Motor neuron (in vitro differentiated cells): ENCODE measurements at regions not wholly inside any gene's neighbourhood (a gene's known extent, or its start where the extent isn't known, plus 50 kb on each side); places are given as distances from the start of the nearest gene placed in this dataset.

Source experiments
- ATAC-seq, 8 experiments: fragments of 200-7000 bp; cut with Tn5 transposase; replicated peaks in 6 of 8; 2 replicates each; pipeline ENCODE4 v1.8.0; 2021; ENCODE audit warnings: mild to moderate bottlenecking in 8 of 8, moderate library complexity in 8 of 8
- H3K27ac ChIP-seq, 2 donors: fragments of 250-450 bp; sonication (Bioruptor Pico); 2 replicates each; pipeline ENCODE4 v1.9.0; 2021; ENCODE audit warnings: antibody characterized with exemption in 2 of 2, mild to moderate bottlenecking in 2 of 2, moderate library complexity in 1 of 2
- H3K4me1 ChIP-seq, 2 donors: fragments of 250-450 bp; sonication (Bioruptor Pico); replicated peaks in 1 of 2; 2 replicates each; pipeline ENCODE4 v1.6.1; 2021; ENCODE audit warnings: antibody characterized with exemption in 2 of 2, mild to moderate bottlenecking in 2 of 2, moderate library complexity in 1 of 2
- H3K4me3 ChIP-seq, 5 donors: fragments of 250-450 bp; sonication (Bioruptor Pico); 2 replicates each; pipeline ENCODE4 v1.9.0; 2021; ENCODE audit warnings: antibody characterized with exemption in 5 of 5, mild to moderate bottlenecking in 5 of 5, moderate library complexity in 4 of 5
- WGBS, 10 experiments: fragments of 450-650 bp; shearing (Covaris generic); methylation state at CpG; one replicate each; pipeline ENCODE4 v1.0.0; 2022; 5-methylcytosine and 5-hydroxymethylcytosine counted together
- in situ Hi-C, 9 experiments: fragments of 400-800 bp; cut with MboI; loops; one replicate each; pipeline ENCODE4 v1.15.0; 2021; ENCODE audit warnings: low sequenced_read_pairs in 9 of 9, low pct_unique_long_range_greater_than_20kb in 2 of 9; ENCODE audit not compliant: unreplicated experiment in 9 of 9

GRCh38 chr2:41937921-41938708, 109.7 kb upstream of the PKDCC start:
- in situ Hi-C loops = no loop called here
- Histone ChIP-seq H3K4me3 (no peak overlapping the region), H3K27ac (peak overlapping the region; percentile 56 to 71), H3K4me1 (peaks cover 29 to 54% of the 10 kb centered on the region in 2 donors)
- WGBS, 10 experiments = 0 to 70% (median 39%) methylated on average over 1 to 6 of the region's 9 CpGs; no CpG with 5 or more reads in 2 of the 10 experiments
- no peak for ATAC-seq

DNA sequence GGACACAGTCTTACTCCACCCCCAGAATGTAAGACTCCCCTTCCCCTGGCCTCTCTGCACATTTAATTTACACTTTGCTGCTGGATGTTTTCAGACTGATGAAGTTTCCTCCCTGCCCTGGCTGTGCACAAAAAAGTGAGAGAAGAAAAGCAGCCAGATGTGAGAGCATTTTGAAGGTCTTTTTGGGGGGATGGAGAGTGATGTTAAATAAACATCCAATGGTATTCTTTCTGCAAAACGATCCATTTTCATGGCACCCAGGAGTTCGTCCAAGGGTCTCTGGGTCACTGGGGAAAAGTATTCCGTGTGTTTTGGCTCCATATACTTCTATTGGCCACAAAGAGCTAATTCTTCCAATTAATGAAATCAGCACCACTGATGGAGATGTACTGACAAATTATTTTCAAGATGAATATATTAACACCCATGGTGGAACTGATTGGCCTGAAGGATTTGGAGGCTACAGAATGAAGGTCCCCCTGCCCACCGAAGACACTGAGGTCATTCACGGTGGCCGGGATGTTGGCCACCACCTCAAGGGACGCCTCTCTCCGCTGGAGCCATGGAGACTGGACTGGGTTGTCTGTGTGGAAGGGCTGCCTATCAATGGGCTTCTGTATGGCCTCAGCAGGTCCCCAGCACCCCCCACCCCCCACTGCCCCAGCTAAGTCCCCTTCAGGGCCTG, 107.6 kb upstream of the PKDCC start:
- 0 to 89% (median 65%) methylated on average over 1 to 5 of the region's 8 CpGs; no CpG with 5 or more reads in 2 of the 10 experiments for WGBS, 10 experiments
- Histone ChIP-seq H3K4me1 (peaks cover 34 to 53% of the 10 kb centered on the region in 2 donors), H3K27ac (no peak overlapping the region), H3K4me3 (no peak overlapping the region)
- no peak for ATAC-seq
- in situ Hi-C loops = no loop called here

- 100% methylated on average over 1 of the region's 6 CpGs; no CpG with 5 or more reads in 9 of the 10 experiments for WGBS, 10 experiments
- ATAC-seq = no peak
- in situ Hi-C loops = no loop called here
- Histone ChIP-seq H3K27ac (no peak overlapping the region), H3K4me1 (peaks cover 34 to 53% of the 10 kb centered on the region in 2 donors), H3K4me3 (no peak overlapping the region)
These were observed 107.1 kb upstream of the PKDCC start for GRCh38 chr2:41940745-41941063.

DNA sequence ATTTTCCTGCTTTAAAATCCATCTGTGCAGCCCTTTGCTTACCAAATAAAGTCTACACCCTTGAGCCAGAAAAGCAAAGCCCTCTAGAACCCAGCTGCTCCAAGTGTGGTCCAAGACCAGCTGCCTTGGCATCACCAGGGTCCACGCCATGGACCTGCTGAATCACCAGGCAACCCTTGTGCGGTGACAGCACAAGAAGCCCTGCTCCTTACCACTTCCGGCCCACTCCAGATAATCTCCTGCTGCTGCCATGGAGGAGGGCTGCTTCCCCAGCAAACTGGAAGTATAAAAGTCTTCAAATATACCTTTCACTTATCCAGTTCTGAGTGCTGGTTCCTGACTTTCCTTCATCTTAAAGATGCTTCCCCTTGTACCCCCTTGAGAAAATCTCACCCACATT, 106.0 kb upstream of the PKDCC start:
- WGBS, 10 experiments = 94 to 100% (median 100%) methylated on average over 1 to 2 of the region's 3 CpGs; no CpG with 5 or more reads in 4 of the 10 experiments
- Histone ChIP-seq H3K4me1 (peaks cover 31 to 43% of the 10 kb centered on the region in 2 donors), H3K27ac (no peak overlapping the region), H3K4me3 (no peak overlapping the region)
- in situ Hi-C loops = no loop called here
- no peak for ATAC-seq

DNA sequence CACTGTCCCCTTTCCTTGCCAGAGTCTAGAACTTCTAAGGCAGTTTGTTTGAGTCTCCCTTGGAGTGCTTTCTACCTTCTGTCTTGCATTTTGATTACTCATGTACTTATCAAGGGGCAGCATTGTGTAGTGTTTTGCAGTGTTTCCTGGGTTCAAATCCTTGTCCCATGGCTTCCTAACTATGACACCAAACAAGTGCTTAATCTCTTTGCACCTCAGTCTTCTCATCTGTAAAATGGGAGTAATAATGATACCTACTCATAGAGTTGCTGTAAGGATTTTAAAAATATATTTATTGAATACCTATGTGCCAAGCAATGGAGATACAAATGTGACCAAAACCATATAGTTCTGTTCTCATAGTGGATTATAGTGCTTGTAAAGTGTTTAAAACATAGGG, 105.5 kb upstream of the PKDCC start:
- ATAC-seq = no peak
- in situ Hi-C loops = no loop called here
- Histone ChIP-seq H3K4me1 (peaks cover 26 to 40% of the 10 kb centered on the region in 2 donors), H3K4me3 (no peak overlapping the region), H3K27ac (no peak overlapping the region)

- in situ Hi-C loops = no loop called here
- Histone ChIP-seq H3K4me3 (no peak overlapping the region), H3K4me1 (peaks cover 23 to 42% of the 10 kb centered on the region in 2 donors), H3K27ac (no peak overlapping the region)
- no peak for ATAC-seq
- 0 to 100% (median 60%) methylated on average over 1 of the region's 1 CpG; no CpG with 5 or more reads in 3 of the 10 experiments for WGBS, 10 experiments
These were observed 104.7 kb upstream of the PKDCC start for GRCh38 chr2:41943159-41943558.

DNA sequence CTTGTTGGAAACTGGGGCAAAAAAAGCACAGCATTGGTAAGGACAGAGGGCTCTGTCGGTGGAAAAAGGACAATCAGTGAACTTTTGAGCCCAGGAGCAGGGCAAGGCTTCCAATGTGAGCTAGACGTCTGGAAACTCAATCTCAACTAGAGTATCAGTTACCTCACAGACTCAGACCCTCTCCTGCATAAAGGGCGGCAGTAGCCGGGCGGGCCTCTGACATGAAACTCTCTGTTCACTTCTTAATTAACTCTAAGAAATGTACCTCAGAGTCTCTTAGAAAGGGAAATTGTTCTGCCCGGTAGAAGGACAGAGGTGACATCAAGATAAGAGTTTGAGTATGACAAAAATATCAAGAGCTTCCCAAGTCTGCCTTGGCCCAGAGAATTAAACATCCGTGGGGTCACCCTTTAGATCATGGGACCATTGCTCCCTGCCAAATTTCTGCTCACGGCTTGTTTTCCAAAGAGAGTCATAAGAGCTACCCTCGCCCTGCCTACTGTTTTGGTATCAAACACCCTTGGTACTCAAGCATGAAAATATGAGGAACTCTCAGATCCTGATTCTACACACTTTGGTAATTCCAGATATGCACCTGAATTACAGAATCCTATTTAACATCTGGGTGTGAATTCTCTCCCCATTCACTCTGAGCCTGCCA, 103.5 kb upstream of the PKDCC start:
- 36 to 91% (median 58%) methylated on average over 1 to 9 of the region's 9 CpGs; no CpG with 5 or more reads in 1 of the 10 experiments for WGBS, 10 experiments
- ATAC-seq = no peak
- Histone ChIP-seq H3K4me3 (no peak overlapping the region), H3K27ac (no peak overlapping the region), H3K4me1 (peaks cover 17 to 34% of the 10 kb centered on the region in 2 donors)
- in situ Hi-C loops = no loop called here

DNA sequence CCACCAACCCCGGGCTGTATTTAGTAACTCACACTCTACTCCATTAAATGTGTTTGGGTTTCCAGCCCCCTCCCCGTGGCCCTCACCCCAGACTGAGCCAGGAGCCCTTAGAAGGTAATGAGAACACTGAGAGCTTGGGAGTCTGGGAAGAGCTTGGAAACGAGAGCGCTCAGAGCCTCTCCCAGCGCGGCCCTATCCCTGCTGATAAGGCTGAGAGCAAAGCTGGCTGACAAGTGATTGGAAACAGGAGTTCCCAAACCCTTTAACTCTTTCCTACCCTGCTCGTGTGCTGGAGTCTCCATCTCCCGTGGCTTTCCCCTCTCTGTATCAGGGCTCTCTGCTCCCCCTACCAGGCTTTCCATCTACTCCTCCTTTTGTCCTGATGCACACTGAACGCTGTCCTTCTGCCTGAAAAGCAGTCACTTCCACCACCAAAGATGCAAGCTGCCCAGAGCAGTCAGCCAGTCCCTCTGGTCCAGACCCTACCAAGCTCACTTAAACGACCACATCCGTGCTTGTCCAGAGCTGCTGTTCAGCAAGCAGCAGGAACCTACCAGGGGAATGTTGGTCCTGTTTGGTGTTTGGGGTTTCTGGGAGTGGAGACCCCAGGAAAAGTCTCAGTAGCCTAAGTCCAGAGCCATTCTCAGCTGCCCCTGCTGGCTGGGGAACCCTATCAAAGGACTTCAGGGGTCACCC, 100.0 kb upstream of the PKDCC start:
- Histone ChIP-seq H3K4me3 (no peak overlapping the region), H3K4me1 (peaks cover 17 to 28% of the 10 kb centered on the region in 2 donors), H3K27ac (no peak overlapping the region)
- peak in 4 of 8 experiments; percentile 17 to 54 (median 38) for ATAC-seq
- WGBS, 10 experiments = 0 to 83% (median 27%) methylated on average over 1 to 6 of the region's 11 CpGs; no CpG with 5 or more reads in 2 of the 10 experiments
- in situ Hi-C loops = no loop called here

DNA sequence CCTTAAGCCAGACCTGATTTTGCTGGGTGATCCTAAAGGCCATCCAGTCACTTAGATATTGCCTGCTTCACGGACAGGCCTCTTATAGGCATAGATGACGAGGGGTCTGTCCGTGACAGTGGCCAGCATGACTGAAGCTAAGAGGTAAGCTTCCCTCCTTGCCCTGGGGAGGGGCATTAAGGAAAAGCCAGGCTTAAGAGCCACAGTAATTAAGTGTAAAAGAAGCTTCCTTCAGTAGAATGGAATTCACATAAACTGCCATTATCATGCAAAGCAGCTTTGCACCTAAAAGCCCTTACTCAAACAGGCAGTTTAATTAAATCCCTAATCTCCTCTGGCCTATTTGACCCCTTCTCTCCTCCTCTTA, 99.4 kb upstream of the PKDCC start:
- WGBS, 10 experiments = 38 to 86% (median 61%) methylated on average over 2 to 3 of the region's 3 CpGs; no CpG with 5 or more reads in 6 of the 10 experiments
- ATAC-seq = no peak

DNA sequence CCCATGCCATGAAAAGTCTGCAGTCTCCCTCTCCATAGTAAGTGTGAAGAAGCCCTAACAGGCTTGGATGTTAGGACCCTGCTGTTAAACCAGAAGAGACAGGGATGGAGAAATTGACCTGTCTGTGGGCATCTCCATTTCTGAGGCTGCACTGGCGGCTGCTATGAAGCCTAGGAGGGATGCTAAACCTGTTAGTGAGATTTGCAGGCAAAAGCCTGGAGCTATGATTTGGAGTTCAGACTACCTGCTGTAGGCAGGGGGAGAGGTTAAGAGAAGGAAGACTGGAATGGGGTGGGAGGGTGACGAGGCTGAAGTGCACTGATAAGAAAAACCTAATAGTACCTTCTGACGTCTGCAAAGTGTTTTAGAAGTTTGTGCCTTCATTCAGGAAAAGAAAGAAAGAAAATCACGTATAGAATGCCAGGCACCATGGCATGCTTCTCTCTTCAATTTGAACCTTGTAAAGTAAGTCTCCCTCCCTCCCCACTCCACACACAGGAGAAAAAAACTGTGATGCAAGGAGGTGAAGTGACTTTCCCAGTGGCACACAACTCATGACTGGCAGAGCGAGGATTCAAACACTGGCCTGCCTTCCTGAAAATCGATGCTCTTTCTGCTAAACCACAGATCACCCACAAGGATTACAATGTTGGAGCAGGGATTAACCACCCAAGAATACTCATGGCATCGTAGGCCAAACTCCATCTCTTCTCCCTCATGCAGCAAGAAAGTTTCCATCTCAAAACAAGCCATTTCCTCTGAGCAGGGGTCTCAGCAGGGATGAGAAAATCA, 98.5 kb upstream of the PKDCC start:
- in situ Hi-C loops = no loop called here
- WGBS, 10 experiments = 27 to 89% (median 81%) methylated on average over 1 to 5 of the region's 7 CpGs; no CpG with 5 or more reads in 2 of the 10 experiments
- Histone ChIP-seq H3K27ac (no peak overlapping the region), H3K4me3 (no peak overlapping the region), H3K4me1 (peaks cover 13 to 25% of the 10 kb centered on the region in 2 donors)
- ATAC-seq = no peak

More for the DNA sequence above, 99.4 kb upstream of the PKDCC start:
- in situ Hi-C loops = no loop called here
- Histone ChIP-seq H3K4me1 (peaks cover 15 to 30% of the 10 kb centered on the region in 2 donors), H3K27ac (no peak overlapping the region), H3K4me3 (no peak overlapping the region)

- in situ Hi-C loops = no loop called here
- ATAC-seq = no peak
- H3K4me1 ChIP-seq = peaks cover 14 to 29% of the 10 kb centered on the region in 2 donors
- no peak overlapping the region for H3K4me3 ChIP-seq
- 0 to 100% (median 50%) methylated on average over 1 to 4 of the region's 4 CpGs; no CpG with 5 or more reads in 3 of the 10 experiments for WGBS, 10 experiments
- no peak overlapping the region for H3K27ac ChIP-seq
These were observed 97.7 kb upstream of the PKDCC start for GRCh38 chr2:41949883-41950665.

DNA sequence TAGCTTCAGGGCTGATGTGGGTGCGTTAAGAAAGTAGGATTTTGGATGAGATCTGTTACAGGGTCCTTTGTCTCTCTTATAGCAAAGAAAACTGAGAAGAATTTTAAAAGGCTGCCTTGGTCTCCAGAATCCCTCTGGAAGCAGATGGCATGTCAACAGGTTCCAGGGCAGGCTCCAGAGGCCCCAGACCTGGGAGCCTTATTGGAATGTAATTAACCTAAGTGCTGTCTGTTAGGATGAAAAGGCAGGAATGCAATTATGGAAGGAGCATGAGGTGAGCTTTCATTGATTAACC, 97.2 kb upstream of the PKDCC start:
- Histone ChIP-seq H3K4me3 (no peak overlapping the region), H3K27ac (no peak overlapping the region), H3K4me1 (peaks cover 16 to 31% of the 10 kb centered on the region in 2 donors)
- 80 to 90% methylated on average over 1 of the region's 1 CpG; no CpG with 5 or more reads in 8 of the 10 experiments for WGBS, 10 experiments
- in situ Hi-C loops = no loop called here
- ATAC-seq = no peak
